Naive thymus-derived CD4-positive, alpha-beta T cell (primary cell): ENCODE measurements at regions not wholly inside any gene's neighbourhood (a gene's known extent, or its start where the extent isn't known, plus 50 kb on each side); places are given as distances from the start of the nearest gene placed in this dataset.
A peak's percentile ranks its signal among the peaks of the same experiment; 100 is the strongest.
"Not testable (repeated sequence)": the region's sequence is repeated elsewhere in the genome, so short reads cannot be mapped to it uniquely, and the experiment has no call there.

ENCODE experiments used
- ATAC-seq: fragments of 150-1000 bp; cut with Tn5 transposase; 2 replicates; pipeline ENCODE4 v1.10.0; 2021; ENCODE audit warnings: mild to moderate bottlenecking, moderate library complexity
- CTCF ChIA-PET: fragments of 350-600 bp; sonication (Branson Sonifier 250); formaldehyde crosslinking; loops from one replicate; lab custom pipeline; 2021; ENCODE audit warnings: antibody characterized with exemption; lab: Charles Lee
- POLR2A ChIA-PET: fragments of 350-600 bp; sonication (Branson Sonifier 250); formaldehyde crosslinking; loops from one replicate; lab custom pipeline; 2021; ENCODE audit warnings: antibody characterized with exemption, inconsistent platforms; lab: Charles Lee
- DNase-seq, 9 donors: peaks; one replicate each; pipeline versions ENCODE4 v3.0.0 to v3.0.0-alpha.2; 2020 to 2022; ENCODE audit warnings: mixed read lengths in 1 of 9
- H3K27ac ChIP-seq: one replicate; pipeline ENCODE4 v1.7.0; 2013; ENCODE audit warnings: mild to moderate bottlenecking, low read depth, low read length, moderate library complexity
- H3K27me3 ChIP-seq, 2 donors: one replicate each; pipeline ENCODE4 v1.7.0; 2013; ENCODE audit warnings: low read length in 2 of 2, mild to moderate bottlenecking in 2 of 2, moderate library complexity in 2 of 2; ENCODE audit not compliant: control insufficient read depth in 2 of 2, insufficient read depth in 2 of 2
- H3K36me3 ChIP-seq, 3 experiments: 1 replicate in 2 of 3; 2 replicates in 1 of 3; pipeline ENCODE4 v1.7.0; 2013; ENCODE audit warnings: low read length in 3 of 3, mild to moderate bottlenecking in 3 of 3, moderate library complexity in 1 of 3; ENCODE audit not compliant: insufficient read depth in 3 of 3, control insufficient read depth in 2 of 3
- H3K4me1 ChIP-seq, 2 donors: one replicate each; pipeline ENCODE4 v1.7.0; 2013; ENCODE audit warnings: low read length in 2 of 2, mild to moderate bottlenecking in 2 of 2, moderate library complexity in 1 of 2; ENCODE audit not compliant: control insufficient read depth in 2 of 2, insufficient read depth in 2 of 2
- H3K4me3 ChIP-seq: 2 replicates; pipeline ENCODE4 v1.7.0; 2013; ENCODE audit warnings: mild to moderate bottlenecking, low read length
- H3K9me3 ChIP-seq, 3 experiments: 1 replicate in 2 of 3; 2 replicates in 1 of 3; pipeline ENCODE4 v1.7.0; 2013; ENCODE audit warnings: low read length in 3 of 3; ENCODE audit not compliant: control insufficient read depth in 2 of 3
- H3K27ac Mint-ChIP-seq, 9 donors: one replicate each; pipeline ENCODE4 v1.8.0; 2020 to 2022; ENCODE audit warnings: mixed read lengths in 9 of 9, mild to moderate bottlenecking in 8 of 9, moderate library complexity in 5 of 9, inconsistent platforms in 2 of 9
- H3K27me3 Mint-ChIP-seq, 5 donors: one replicate each; pipeline ENCODE4 v1.8.0; 2021 to 2022; ENCODE audit warnings: mixed read lengths in 5 of 5, mild to moderate bottlenecking in 1 of 5
- H3K36me3 Mint-ChIP-seq, 5 donors: one replicate each; pipeline ENCODE4 v1.8.0; 2020 to 2022; ENCODE audit warnings: mixed read lengths in 5 of 5, mild to moderate bottlenecking in 3 of 5, inconsistent platforms in 1 of 5
- H3K4me1 Mint-ChIP-seq, 7 donors: one replicate each; pipeline ENCODE4 v1.8.0; 2020 to 2022; ENCODE audit warnings: mixed read lengths in 7 of 7, mild to moderate bottlenecking in 3 of 7, inconsistent platforms in 1 of 7
- H3K4me3 Mint-ChIP-seq, 10 donors: one replicate each; pipeline ENCODE4 v1.8.0; 2020 to 2022; ENCODE audit warnings: mild to moderate bottlenecking in 10 of 10, mixed read lengths in 10 of 10, moderate library complexity in 6 of 10, inconsistent platforms in 2 of 10
- H3K9me3 Mint-ChIP-seq, 11 donors: one replicate each; pipeline ENCODE4 v1.8.0; 2020 to 2022; ENCODE audit warnings: mixed read lengths in 11 of 11, mild to moderate bottlenecking in 4 of 11, inconsistent platforms in 1 of 11, moderate library complexity in 1 of 11
- intact Hi-C, 2 donors: fragments of 100-400 bp; cut with micrococcal nuclease; formaldehyde crosslinking; loops; one replicate each; pipeline ENCODE4 v1.15.1; 2023

DNA sequence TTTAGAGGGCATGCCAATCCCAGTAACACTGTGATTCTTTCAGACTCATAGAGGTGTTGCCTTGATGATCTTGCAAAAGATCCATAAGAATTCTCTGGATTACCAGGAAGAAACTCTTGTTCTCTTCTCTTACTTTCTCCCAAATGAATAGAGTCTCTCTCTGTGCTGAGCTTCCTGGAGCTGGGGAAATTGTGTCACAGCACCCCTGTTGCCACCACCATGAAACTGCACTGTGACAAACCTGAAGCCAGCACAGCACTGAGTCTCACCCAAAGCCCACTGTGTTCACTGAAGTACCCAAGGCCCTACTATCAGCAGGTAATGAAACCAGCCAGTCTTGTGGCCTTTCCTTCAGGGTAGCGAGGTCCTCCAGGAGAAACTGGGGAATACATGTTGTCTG, 332.7 kb upstream of the FGF16 start:
- DNase-seq (no peak), ATAC-seq (no peak)
- peaks cover 0 to 5% (median 0%) of the 10 kb centered on the region in 5 donors for H3K27me3 Mint-ChIP-seq
- no peaks in the 10 kb centered on the region for H3K36me3 ChIP-seq
- ChIA-PET CTCF (no interaction called here), POLR2A (no interaction called here)
- no peak overlapping the region for H3K4me3 ChIP-seq
- H3K27ac Mint-ChIP-seq = peak overlapping the region in 1 of 9 donors; percentile 66
- peaks cover 0 to under 1% (median 0%) of the 10 kb centered on the region in 7 donors for H3K4me1 Mint-ChIP-seq
- peaks cover 0 to 1% (median 0%) of the 10 kb centered on the region in 11 donors for H3K9me3 Mint-ChIP-seq
- no peaks in the 10 kb centered on the region for H3K36me3 Mint-ChIP-seq
- intact Hi-C loops = no loop called here
- no peak overlapping the region for H3K4me3 Mint-ChIP-seq
- H3K9me3 ChIP-seq = no peaks in the 10 kb centered on the region
- no peak overlapping the region for H3K27ac ChIP-seq
- H3K4me1 ChIP-seq = no peaks in the 10 kb centered on the region
- no peaks in the 10 kb centered on the region for H3K27me3 ChIP-seq

DNA sequence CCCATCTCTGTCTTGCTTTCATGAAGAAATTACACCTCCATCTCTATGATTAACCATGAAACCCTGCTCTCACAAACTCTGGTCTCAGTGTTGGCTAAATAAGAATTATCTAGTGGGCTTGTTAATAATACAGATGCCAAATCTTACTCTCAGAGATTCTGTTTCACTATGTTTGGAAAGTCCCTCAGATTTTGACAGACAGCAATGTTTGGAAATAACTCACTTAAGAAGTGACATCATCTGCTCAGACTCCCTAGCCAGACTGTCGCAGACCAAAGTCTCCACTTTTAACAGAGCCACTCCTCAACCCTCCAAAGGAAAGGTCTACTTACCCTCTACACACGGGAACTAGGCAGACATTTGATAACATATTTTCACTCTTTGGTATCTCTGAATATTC, 328.5 kb upstream of the FGF16 start:
- Histone ChIP-seq H3K4me1 (no peaks in the 10 kb centered on the region), H3K36me3 (no peaks in the 10 kb centered on the region), H3K4me3 (no peak overlapping the region), H3K27me3 (no peaks in the 10 kb centered on the region), H3K27ac (no peak overlapping the region), H3K9me3 (no peaks in the 10 kb centered on the region)
- POLR2A ChIA-PET = no interaction called here
- Mint-ChIP-seq H3K27me3 (peaks cover 0 to 5% (median 0%) of the 10 kb centered on the region in 5 donors), H3K27ac (no peak overlapping the region), H3K4me3 (no peak overlapping the region), H3K9me3 (peaks cover 0 to 13% (median 0%) of the 10 kb centered on the region in 11 donors), H3K36me3 (no peaks in the 10 kb centered on the region), H3K4me1 (no peaks in the 10 kb centered on the region)
- intact Hi-C loops = no loop called here
- CTCF ChIA-PET = no interaction called here
- ATAC-seq (no peak), DNase-seq (no peak)

DNA sequence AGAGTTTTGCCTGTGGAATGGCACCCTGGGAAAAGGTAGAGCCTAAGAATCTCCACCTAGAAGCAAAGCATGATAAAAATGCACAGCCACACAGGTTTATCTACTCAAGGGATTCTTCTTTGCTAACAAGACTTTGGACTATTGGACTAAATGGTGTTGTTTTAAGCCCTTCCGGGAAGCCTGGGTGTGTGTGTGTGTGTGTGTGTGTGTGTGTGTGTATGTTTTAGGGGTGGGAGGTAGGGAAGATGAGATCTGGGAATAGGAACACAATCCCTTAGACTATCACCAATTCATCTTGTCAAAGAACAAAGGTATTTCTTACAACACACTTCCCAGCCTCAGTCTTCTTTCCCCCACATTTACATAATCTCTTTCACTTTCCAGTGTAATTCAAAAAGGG, 327.5 kb upstream of the FGF16 start:
- H3K4me1 Mint-ChIP-seq = no peaks in the 10 kb centered on the region
- H3K27ac Mint-ChIP-seq = no peak overlapping the region
- H3K4me3 Mint-ChIP-seq = no peak overlapping the region
- no peaks in the 10 kb centered on the region for H3K36me3 ChIP-seq
- no peaks in the 10 kb centered on the region for H3K9me3 ChIP-seq
- no peaks in the 10 kb centered on the region for H3K4me1 ChIP-seq
- peaks cover 0 to 5% (median 0%) of the 10 kb centered on the region in 5 donors for H3K27me3 Mint-ChIP-seq
- no peaks in the 10 kb centered on the region for H3K36me3 Mint-ChIP-seq
- intact Hi-C loops = no loop called here
- no peak overlapping the region for H3K4me3 ChIP-seq
- ChIA-PET CTCF (no interaction called here), POLR2A (no interaction called here)
- no peak for ATAC-seq
- H3K27me3 ChIP-seq = no peaks in the 10 kb centered on the region
- peaks cover 0 to 13% (median 0%) of the 10 kb centered on the region in 11 donors for H3K9me3 Mint-ChIP-seq
- H3K27ac ChIP-seq = no peak overlapping the region
- no peak for DNase-seq

DNA sequence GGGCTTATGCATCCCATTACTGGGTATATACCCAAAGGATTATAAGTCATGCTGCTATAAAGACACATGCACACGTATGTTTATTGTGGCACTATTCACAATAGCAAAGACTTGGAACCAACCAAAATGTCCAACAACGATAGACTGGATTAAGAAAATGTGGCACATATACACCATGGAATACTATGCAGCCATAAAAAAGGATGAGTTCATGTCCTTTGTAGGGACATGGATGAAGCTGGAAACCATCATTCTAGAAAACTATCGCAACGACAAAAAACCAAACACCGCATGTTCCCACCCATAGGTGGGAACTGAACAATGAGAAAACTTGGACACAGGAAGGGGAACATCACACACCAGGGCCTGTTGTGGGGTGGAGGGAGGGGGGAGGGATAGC, 323.3 kb upstream of the FGF16 start:
- H3K4me1 Mint-ChIP-seq, DNase-seq, H3K9me3 ChIP-seq, H3K4me1 ChIP-seq, H3K27me3 Mint-ChIP-seq, H3K4me3 ChIP-seq, intact Hi-C loops, H3K36me3 Mint-ChIP-seq, CTCF ChIA-PET, H3K36me3 ChIP-seq, H3K27ac ChIP-seq, POLR2A ChIA-PET, H3K4me3 Mint-ChIP-seq, H3K27me3 ChIP-seq, ATAC-seq, H3K27ac Mint-ChIP-seq: not testable (repeated sequence)
- H3K9me3 Mint-ChIP-seq = peaks cover 0 to 13% (median 2%) of the 10 kb centered on the region in 11 donors

DNA sequence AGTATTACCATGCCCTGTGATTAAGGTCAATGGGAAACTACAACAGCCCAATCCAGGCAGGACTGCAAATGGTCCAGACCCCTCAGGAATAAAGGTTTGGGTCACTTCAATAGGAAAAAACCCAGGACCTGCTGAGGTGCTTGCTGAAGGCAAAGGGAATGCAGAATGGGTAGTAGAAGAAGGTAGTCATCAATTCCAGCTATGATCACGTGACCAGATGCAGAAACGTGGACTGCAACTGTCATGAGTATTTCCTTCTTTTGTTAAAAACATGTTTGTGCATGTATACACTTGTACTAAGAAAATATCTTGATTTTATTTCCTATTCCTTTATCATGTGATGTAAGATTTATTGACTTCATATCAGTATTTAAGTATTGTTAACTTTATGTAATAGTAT, 319.6 kb upstream of the FGF16 start:
- H3K4me1 Mint-ChIP-seq, H3K4me3 ChIP-seq, H3K4me3 Mint-ChIP-seq, H3K27me3 ChIP-seq, H3K27ac ChIP-seq, ATAC-seq, H3K36me3 Mint-ChIP-seq, H3K9me3 ChIP-seq, H3K36me3 ChIP-seq, H3K27me3 Mint-ChIP-seq, H3K27ac Mint-ChIP-seq, POLR2A ChIA-PET, DNase-seq, intact Hi-C loops, H3K4me1 ChIP-seq, CTCF ChIA-PET: not testable (repeated sequence)
- H3K9me3 Mint-ChIP-seq = peaks cover 0 to 15% (median 5%) of the 10 kb centered on the region in 11 donors

DNA sequence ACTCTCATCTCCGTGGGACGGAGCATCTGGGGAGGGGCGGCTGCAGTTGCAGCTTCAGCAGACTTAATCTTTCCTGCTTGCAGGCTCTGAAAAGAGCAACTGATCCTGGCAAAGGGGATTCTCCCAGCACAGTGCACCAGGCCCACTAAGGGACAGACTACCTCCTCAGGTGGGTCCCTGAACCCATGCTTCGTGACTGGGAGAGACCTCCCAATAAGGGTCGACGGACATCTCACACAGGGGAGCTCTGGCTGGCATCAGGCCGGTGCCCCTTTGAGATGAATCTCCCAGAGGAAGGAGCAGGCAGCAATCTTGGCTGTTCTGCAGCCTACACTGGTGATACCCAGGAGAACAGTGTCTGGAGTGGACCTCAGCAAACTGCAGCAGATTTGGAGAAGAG, 303.3 kb upstream of the FGF16 start:
- ChIA-PET POLR2A (no interaction called here), CTCF (no interaction called here)
- Histone ChIP-seq H3K4me1 (no peaks in the 10 kb centered on the region), H3K27ac (no peak overlapping the region), H3K4me3 (no peak overlapping the region), H3K36me3 (no peaks in the 10 kb centered on the region), H3K27me3 (no peaks in the 10 kb centered on the region), H3K9me3 (no peaks in the 10 kb centered on the region)
- Mint-ChIP-seq H3K36me3 (no peaks in the 10 kb centered on the region), H3K4me1 (no peaks in the 10 kb centered on the region), H3K9me3 (peaks cover 0 to 8% (median 2%) of the 10 kb centered on the region in 11 donors), H3K4me3 (no peak overlapping the region), H3K27ac (no peak overlapping the region), H3K27me3 (peaks cover 0 to 4% (median 3%) of the 10 kb centered on the region in 5 donors)
- DNase-seq (no peak), ATAC-seq (no peak)
- intact Hi-C loops = no loop called here

DNA sequence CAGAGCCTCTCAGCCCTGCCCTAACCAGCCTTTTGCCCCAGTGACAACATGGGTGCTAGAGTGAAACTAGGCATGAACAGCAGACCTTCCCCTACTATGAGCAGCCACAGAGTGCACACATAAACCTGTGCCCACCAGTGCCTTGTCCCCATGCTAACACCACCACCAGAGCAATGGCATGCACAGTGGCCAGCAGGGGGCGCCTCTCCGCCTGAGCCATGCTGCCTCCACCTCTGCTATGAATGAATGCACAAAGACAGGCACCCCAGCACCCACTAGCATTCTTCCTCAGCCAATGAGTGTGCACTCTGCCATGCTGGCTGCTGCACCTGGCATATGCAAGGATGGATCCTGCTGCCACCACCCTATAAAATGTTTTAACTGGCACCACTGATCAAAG, 286.9 kb upstream of the FGF16 start:
- H3K4me3 Mint-ChIP-seq = no peak overlapping the region

More for the DNA sequence above, 286.9 kb upstream of the FGF16 start:
- H3K4me3 ChIP-seq = no peak overlapping the region
- no peaks in the 10 kb centered on the region for H3K9me3 ChIP-seq
- Mint-ChIP-seq H3K36me3 (no peaks in the 10 kb centered on the region), H3K9me3 (peaks cover 2 to 23% (median 9%) of the 10 kb centered on the region in 11 donors), H3K4me1 (no peaks in the 10 kb centered on the region), H3K27me3 (no peaks in the 10 kb centered on the region), H3K27ac (no peak overlapping the region)
- ChIA-PET POLR2A (no interaction called here), CTCF (no interaction called here)
- no peaks in the 10 kb centered on the region for H3K4me1 ChIP-seq
- ATAC-seq (no peak), DNase-seq (peak in 2 of 9 donors; percentile 5 to 21)
- H3K36me3 ChIP-seq = no peaks in the 10 kb centered on the region
- H3K27ac ChIP-seq = no peak overlapping the region
- no peaks in the 10 kb centered on the region for H3K27me3 ChIP-seq
- intact Hi-C loops = loop anchor here in 1 of 2 donors (10.0 kb wide), 1 partner anchor 734 kb away; the partner anchor contains the start of genes COX7B and MAGT1
